HG03095 (cell line): ENCODE measurements at regions not wholly inside any gene's neighbourhood (a gene's known extent, or its start where the extent isn't known, plus 50 kb on each side); places are given as distances from the start of the nearest gene placed in this dataset.
"Not testable (repeated sequence)": the region's sequence is repeated elsewhere in the genome, so short reads cannot be mapped to it uniquely, and the experiment has no call there.

ENCODE experiments used
- ATAC-seq: cut with Tn5 transposase; IDR thresholded peaks from one replicate; pipeline ENCODE4 v1.9.1; 2021; ENCODE audit warnings: moderate library complexity; ENCODE audit not compliant: unreplicated experiment

- no peak for ATAC-seq
Observed at GRCh38 chr3:124619887-124620599, 110.2 kb upstream of the UMPS start.

GRCh38 chr3:124620600-124621063 lies 109.6 kb upstream of the UMPS start:
- ATAC-seq: no peak

GRCh38 chr3:124621498-124621897 lies 108.8 kb upstream of the UMPS start:
- ATAC-seq: no peak

DNA sequence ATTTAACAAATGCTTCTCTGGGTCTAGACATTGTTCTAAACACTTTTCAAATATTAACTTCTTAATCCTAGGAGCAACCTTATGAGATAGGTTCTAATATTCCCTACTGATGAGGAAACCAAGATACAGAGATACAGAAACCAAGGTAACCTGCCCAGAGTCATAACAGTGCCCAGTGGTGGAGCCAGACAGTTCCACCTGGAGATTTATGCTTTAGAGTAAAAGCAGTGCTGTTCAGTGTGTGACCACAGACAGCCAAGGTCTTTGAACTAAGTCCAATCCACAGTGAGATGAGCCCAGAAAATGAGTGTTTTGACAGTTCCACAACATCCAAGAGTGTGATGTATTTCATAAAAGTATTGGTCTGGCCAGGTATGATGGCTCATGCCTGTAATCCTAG lies 105.2 kb upstream of the UMPS start:
- ATAC-seq: no peak

DNA sequence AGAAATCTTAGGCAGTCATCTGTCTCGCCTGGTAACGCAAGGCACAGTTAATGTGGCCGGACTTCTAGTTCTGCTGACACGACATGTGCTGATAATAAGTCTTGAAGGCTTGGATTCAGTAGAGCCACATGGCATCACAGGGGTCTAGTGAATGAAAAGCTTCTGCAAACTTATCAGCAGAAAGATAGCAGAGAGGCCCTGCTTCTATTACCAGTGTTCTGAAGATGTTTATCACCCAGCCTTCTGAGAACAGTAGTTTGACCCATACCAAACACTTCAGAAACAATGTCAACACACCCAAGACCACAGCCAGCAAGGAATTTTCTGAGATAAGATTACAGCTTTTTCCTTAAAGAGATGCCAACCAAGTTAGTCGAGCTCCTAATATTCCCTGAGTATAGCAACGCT lies 102.7 kb upstream of the UMPS start:
- no peak for ATAC-seq

DNA sequence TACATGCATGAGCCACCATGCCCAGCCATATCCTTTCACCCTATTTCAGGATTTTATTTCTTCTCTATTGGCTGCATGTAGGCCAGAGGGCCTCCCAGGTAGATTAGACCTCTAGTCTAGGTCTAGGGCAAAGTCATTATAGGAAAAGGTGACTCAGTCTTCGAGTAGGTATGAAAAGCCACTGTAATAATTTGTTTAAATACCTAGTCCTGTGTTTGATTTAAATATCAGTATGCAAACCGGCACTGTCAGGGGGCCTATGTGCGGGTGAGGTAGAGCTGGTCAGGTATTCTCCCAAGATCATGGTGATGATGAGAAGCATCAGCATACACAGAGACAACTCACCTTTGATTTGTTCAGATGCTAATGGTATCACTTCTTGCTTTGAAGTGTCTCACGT lies 101.4 kb upstream of the UMPS start:
- no peak for ATAC-seq

- ATAC-seq: no peak
Observed at GRCh38 chr3:124629497-124629896, 100.8 kb upstream of the UMPS start.

GRCh38 chr3:124630960-124631359 lies 99.3 kb upstream of the UMPS start:
- no peak for ATAC-seq

GRCh38 chr3:124631727-124632126 lies 98.5 kb upstream of the UMPS start:
- no peak for ATAC-seq

DNA sequence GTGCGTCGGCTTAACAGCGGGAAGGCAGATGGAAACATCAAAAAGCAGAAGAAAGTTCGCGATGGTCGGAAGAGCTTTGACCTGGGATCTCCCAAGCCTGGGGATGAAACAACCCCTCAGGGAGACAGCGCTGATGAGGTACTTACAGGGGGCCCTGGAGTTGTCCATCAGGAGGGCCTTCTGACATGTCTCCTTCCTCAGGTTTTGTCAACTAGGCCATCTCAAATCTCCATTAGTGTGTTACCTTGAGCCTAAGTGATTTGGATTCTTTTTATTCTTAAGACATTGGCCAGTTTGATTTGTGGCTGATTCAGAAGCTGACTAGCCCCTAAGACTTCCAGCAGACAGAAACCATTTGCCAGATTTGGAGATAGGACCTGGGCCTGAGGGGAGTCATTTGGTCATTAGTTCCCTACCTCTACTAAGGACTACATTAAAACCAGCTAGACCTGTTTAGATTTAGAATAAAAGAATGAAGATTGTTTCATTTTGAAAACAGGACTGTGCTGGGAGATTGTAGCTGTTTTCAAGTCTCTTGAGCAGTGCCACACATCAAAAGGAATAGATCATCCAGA lies 97.6 kb upstream of the UMPS start:
- ATAC-seq: no peak

- ATAC-seq: no peak
Observed at GRCh38 chr3:124633524-124633923, 96.7 kb upstream of the UMPS start.

- ATAC-seq: no peak
Observed at GRCh38 chr3:124634210-124635168, 95.8 kb upstream of the UMPS start.

GRCh38 chr3:124635169-124635539 lies 95.1 kb upstream of the UMPS start:
- no peak for ATAC-seq

- no peak for ATAC-seq
Observed at GRCh38 chr3:124636101-124636862, 94.0 kb upstream of the UMPS start.

DNA sequence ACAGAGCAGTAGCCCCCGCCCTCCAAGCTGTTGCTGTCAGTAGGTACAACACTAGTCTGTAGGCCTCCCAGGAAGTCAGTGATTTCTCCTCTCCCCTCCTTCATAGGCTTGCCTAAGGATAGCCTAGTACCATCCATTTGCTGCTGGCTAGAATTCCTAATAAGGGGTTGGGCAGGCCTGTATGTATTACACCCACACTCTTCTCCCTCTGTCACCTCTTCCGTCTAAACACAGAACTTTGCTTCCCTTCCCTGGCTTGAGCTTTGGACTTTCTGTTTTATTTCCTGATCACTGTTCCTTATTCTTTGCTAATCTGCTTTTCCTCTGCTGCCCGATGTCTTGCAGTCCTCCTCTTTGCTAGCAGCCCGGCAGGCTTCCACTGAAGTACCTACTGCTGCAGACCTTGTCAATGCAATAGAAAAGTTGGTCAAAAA lies 93.4 kb upstream of the UMPS start:
- ATAC-seq: no peak

- ATAC-seq: no peak
Observed at GRCh38 chr3:124639406-124640237, 90.6 kb upstream of the UMPS start.

DNA sequence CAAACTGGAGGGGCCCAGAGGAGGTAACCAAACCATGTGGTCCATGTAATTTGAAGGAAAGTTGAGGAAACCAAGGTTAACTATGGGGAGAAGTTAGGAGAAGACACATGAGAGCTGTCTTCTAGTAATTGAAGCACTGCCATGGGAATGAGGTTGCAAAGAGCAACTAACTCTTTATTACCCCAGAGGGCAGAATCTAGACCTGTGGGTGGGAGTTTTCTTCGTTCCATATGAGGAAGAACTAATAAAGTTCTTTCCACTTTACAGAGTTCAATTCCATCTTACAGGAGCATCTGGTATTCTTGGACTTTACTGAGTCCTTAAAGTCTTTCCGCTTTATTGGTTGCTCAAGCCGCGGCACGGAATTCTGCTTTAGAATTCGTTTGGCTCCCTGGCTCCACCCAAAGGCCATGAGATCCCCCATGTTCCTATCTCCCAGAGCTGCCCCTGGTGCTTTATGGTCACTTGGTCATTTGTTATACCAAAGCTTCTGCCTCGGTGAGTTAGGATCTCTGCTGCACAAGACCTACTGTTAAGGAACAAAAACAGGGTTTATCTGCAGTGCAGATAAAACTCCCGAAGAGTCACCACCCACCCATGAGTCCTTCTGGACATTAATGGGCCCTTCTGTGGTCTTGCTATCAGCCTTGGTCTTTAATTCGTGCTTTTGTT lies 89.5 kb upstream of the UMPS start:
- ATAC-seq: no peak

DNA sequence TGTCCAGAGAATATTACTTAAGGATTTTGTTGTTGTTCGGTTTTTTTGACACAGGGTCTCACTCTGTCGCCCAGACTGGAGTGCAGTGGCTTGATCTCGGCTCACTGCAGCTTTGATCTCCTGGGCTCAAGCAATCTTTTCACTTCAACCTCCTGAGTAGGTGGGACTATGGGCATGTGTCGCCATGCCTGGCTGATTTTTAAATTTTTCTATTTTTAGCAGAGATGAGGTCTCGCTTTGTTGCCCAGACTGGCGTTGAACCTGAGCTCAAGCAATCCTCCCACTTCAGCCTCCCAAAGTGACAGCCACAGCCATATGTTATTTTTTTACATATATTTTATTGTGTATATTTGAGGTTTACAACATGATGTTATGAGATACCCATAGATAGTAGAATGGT lies 86.8 kb upstream of the UMPS start:
- no peak for ATAC-seq

GRCh38 chr3:124646186-124646585 lies 84.1 kb upstream of the UMPS start:
- not testable (repeated sequence) for ATAC-seq

DNA sequence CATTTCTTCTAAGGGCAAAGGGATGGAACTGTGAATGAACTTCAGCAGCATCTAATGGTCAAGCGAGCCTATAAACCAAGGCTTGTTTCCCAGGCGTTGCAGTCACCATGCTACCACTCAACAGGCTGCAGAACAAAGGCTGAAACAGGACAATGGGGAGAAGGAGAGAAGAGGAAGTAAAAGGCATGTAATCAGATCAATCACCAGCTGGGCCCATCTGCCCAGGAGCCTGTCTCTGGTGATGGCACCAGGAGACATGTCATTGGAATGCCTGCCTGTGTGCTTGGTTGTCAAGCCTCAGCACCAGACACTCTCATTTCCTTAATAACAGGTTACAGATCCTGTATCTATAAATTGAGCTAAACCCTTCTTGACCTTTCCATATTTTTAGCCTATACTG lies 81.7 kb upstream of the UMPS start:
- no peak for ATAC-seq
